WTC11 (cell line): ENCODE measurements at regions not wholly inside any gene's neighbourhood (a gene's known extent, or its start where the extent isn't known, plus 50 kb on each side); places are given as distances from the start of the nearest gene placed in this dataset.

Source experiments
- ATAC-seq: fragments of 200-7000 bp; cut with Tn5 transposase; 2 replicates; pipeline ENCODE4 v1.10.0; 2021; ENCODE audit warnings: mild to moderate bottlenecking, moderate library complexity
- CTCF ChIA-PET: fragments of 300-600 bp; sonication (Branson Sonifier 250); formaldehyde crosslinking; loops from one replicate; lab custom pipeline; 2021; ENCODE audit warnings: antibody characterized with exemption; lab: Charles Lee
- POLR2A ChIA-PET: fragments of 350-600 bp; sonication (Branson Sonifier 250); formaldehyde crosslinking; loops from one replicate; lab custom pipeline; 2021; ENCODE audit warnings: antibody characterized with exemption; lab: Charles Lee
- DNase-seq: peaks from one replicate; pipeline ENCODE4 v3.0.0; 2021; ENCODE audit warnings: low spot score
- H3K27ac Mint-ChIP-seq: 2 replicates; pipeline ENCODE4 v1.8.0; 2021; ENCODE audit warnings: mixed read lengths
- H3K27me3 Mint-ChIP-seq: 2 replicates; pipeline ENCODE4 v1.8.0; 2021; ENCODE audit warnings: low read depth, mild to moderate bottlenecking, moderate library complexity, mixed read lengths
- H3K36me3 Mint-ChIP-seq: 2 replicates; pipeline ENCODE4 v1.8.0; 2021; ENCODE audit warnings: mixed read lengths
- H3K4me1 Mint-ChIP-seq: 2 replicates; pipeline ENCODE4 v1.8.0; 2022; ENCODE audit warnings: mixed read lengths
- H3K4me3 Mint-ChIP-seq: 2 replicates; pipeline ENCODE4 v1.8.0; 2021; ENCODE audit warnings: mild to moderate bottlenecking, moderate library complexity, mixed read lengths
- H3K9me3 Mint-ChIP-seq: 2 replicates; pipeline ENCODE4 v1.8.0; 2021; ENCODE audit warnings: mixed read lengths
- CBFB ChIP-seq: sonication (generic); formaldehyde crosslinking; IDR thresholded peaks from 2 replicates; pipeline ENCODE4 v1.8.1; 2022; ENCODE audit warnings: mild to moderate bottlenecking, low read depth, missing genetic modification reagents
- ELF4 ChIP-seq: sonication (generic); formaldehyde crosslinking; IDR thresholded peaks from 2 replicates; pipeline ENCODE4 v1.8.1; 2022; ENCODE audit warnings: low read depth, mild to moderate bottlenecking, moderate library complexity, missing genetic modification reagents
- ETV6 ChIP-seq: sonication (generic); formaldehyde crosslinking; IDR thresholded peaks from 2 replicates; pipeline ENCODE4 v1.8.1; 2022; ENCODE audit warnings: mild to moderate bottlenecking, missing genetic modification reagents
- GTF2I ChIP-seq: fragments of 250-450 bp; sonication (Bioruptor Pico); conservative IDR thresholded peaks from 2 replicates; pipeline ENCODE4 v1.4.0; 2021; ENCODE audit warnings: mild to moderate bottlenecking
- HMGA2 ChIP-seq: fragments of 250-450 bp; sonication (Bioruptor Pico); IDR thresholded peaks from 2 replicates; pipeline ENCODE4 v1.4.0; 2021; ENCODE audit warnings: mild to moderate bottlenecking, moderate library complexity
- IRF2 ChIP-seq: sonication (generic); formaldehyde crosslinking; IDR thresholded peaks from 2 replicates; pipeline ENCODE4 v1.8.0; 2022; ENCODE audit warnings: low read depth, missing genetic modification reagents, borderline replicate concordance
- NFATC4 ChIP-seq: fragments of 250-450 bp; sonication (Bioruptor Pico); IDR thresholded peaks from 2 replicates; pipeline ENCODE4 v1.9.0; 2021; ENCODE audit warnings: mild to moderate bottlenecking
- NR1H2 ChIP-seq: sonication (generic); formaldehyde crosslinking; IDR thresholded peaks from 2 replicates; pipeline ENCODE4 v1.9.0; 2021; ENCODE audit warnings: mild to moderate bottlenecking, moderate library complexity, missing genetic modification reagents
- NR3C1 ChIP-seq: sonication (generic); formaldehyde crosslinking; conservative IDR thresholded peaks from 2 replicates; pipeline ENCODE4 v1.8.1; 2023; ENCODE audit warnings: low read depth, mild to moderate bottlenecking, missing genetic modification reagents
- RORB ChIP-seq: fragments of 250-450 bp; sonication (Bioruptor Pico); IDR thresholded peaks from 2 replicates; pipeline ENCODE4 v1.9.0; 2021; ENCODE audit warnings: mild to moderate bottlenecking
- TCF7 ChIP-seq: sonication (generic); formaldehyde crosslinking; IDR thresholded peaks from 2 replicates; pipeline ENCODE4 v1.8.0; 2022; ENCODE audit warnings: mild to moderate bottlenecking, low read depth, missing genetic modification reagents, moderate library complexity
- TEAD1 ChIP-seq: sonication (generic); formaldehyde crosslinking; IDR thresholded peaks from 2 replicates; pipeline ENCODE4 v1.8.0; 2022; ENCODE audit warnings: mild to moderate bottlenecking, missing genetic modification reagents
- TP53 ChIP-seq: sonication (generic); formaldehyde crosslinking; IDR thresholded peaks from 2 replicates; pipeline ENCODE4 v1.8.1; 2023; ENCODE audit warnings: mild to moderate bottlenecking, missing genetic modification reagents
- ZBTB43 ChIP-seq: sonication (generic); formaldehyde crosslinking; IDR thresholded peaks from 2 replicates; pipeline ENCODE4 v1.8.1; 2023; ENCODE audit warnings: mild to moderate bottlenecking, missing genetic modification reagents
- ZNF232 ChIP-seq: sonication (generic); formaldehyde crosslinking; IDR thresholded peaks from 2 replicates; pipeline ENCODE4 v1.8.0; 2022; ENCODE audit warnings: mild to moderate bottlenecking, missing genetic modification reagents
- ZNF671 ChIP-seq: fragments of 250-450 bp; sonication (Bioruptor Pico); IDR thresholded peaks from 2 replicates; pipeline ENCODE4 v1.8.0; 2021; ENCODE audit warnings: mild to moderate bottlenecking
- TF ChIP-seq, protein P1 (sequence below): sonication (generic); formaldehyde crosslinking; IDR thresholded peaks from 2 replicates; pipeline ENCODE4 v1.8.0; 2022; ENCODE audit warnings: mild to moderate bottlenecking, missing genetic modification reagents
- TF ChIP-seq, protein P2 (sequence below): fragments of 250-450 bp; sonication (Bioruptor Pico); IDR thresholded peaks from 2 replicates; pipeline ENCODE4 v1.9.0; 2021; ENCODE audit warnings: mild to moderate bottlenecking

- peak; percentile 61; the same call in 1 of the 2 replicates for TF ChIP-seq HMGA2 (CRISPR knock-in tag)
- no peak for TF ChIP-seq IRF2 (CRISPR knock-in tag)
- H3K4me3 Mint-ChIP-seq, result no peak overlapping the region
- ChIA-PET CTCF (no interaction called here), POLR2A (no interaction called here)
- DNase-seq, result no peak
- ATAC-seq, result no peak
- no peak overlapping the region for H3K27ac Mint-ChIP-seq
- no peaks in the 10 kb centered on the region for H3K27me3 Mint-ChIP-seq
- H3K9me3 Mint-ChIP-seq, result no peaks in the 10 kb centered on the region
- H3K4me1 Mint-ChIP-seq, result no peaks in the 10 kb centered on the region
- no peaks in the 10 kb centered on the region for H3K36me3 Mint-ChIP-seq
Measured at GRCh38 chr4:148550788-148551187, 108.6 kb upstream of the NR3C2 start.

GRCh38 chr4:148542922-148543623 is 100.9 kb upstream of the NR3C2 start:
- Mint-ChIP-seq H3K36me3 (no peaks in the 10 kb centered on the region), H3K4me1 (0 out of 2 replicates have a peak, but pooled peaks cover 2% of the 10 kb centered on the region), H3K4me3 (no peak overlapping the region), H3K27me3 (no peaks in the 10 kb centered on the region), H3K27ac (no peak overlapping the region), H3K9me3 (no peaks in the 10 kb centered on the region)
- ATAC-seq (no peak), DNase-seq (no peak)
- CTCF ChIA-PET, result no interaction called here
- no peak for TF ChIP-seq HMGA2 (CRISPR knock-in tag)
- no peak for TF ChIP-seq ELF4 (CRISPR knock-in tag)
- TF ChIP-seq ZNF232 (CRISPR knock-in tag), result no peak
- no peak for TF ChIP-seq ZBTB43
- TF ChIP-seq, protein P1, sequence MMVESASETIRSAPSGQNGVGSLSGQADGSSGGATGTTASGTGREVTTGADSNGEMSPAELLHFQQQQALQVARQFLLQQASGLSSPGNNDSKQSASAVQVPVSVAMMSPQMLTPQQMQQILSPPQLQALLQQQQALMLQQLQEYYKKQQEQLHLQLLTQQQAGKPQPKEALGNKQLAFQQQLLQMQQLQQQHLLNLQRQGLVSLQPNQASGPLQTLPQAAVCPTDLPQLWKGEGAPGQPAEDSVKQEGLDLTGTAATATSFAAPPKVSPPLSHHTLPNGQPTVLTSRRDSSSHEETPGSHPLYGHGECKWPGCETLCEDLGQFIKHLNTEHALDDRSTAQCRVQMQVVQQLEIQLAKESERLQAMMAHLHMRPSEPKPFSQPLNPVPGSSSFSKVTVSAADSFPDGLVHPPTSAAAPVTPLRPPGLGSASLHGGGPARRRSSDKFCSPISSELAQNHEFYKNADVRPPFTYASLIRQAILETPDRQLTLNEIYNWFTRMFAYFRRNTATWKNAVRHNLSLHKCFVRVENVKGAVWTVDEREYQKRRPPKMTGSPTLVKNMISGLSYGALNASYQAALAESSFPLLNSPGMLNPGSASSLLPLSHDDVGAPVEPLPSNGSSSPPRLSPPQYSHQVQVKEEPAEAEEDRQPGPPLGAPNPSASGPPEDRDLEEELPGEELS, result no peak
- no peak for TF ChIP-seq CBFB (CRISPR knock-in tag)
- TF ChIP-seq ETV6 (CRISPR knock-in tag), result no peak
- TF ChIP-seq RORB (CRISPR knock-in tag), result no peak
- TF ChIP-seq NR3C1 (CRISPR knock-in tag), result no peak
- no peak for TF ChIP-seq TCF7 (CRISPR knock-in tag)
- no peak for TF ChIP-seq ZNF671 (CRISPR knock-in tag)
- no peak for TF ChIP-seq TP53 (CRISPR knock-in tag)
- TF ChIP-seq NR1H2, result no peak
- no peak for TF ChIP-seq NFATC4 (CRISPR knock-in tag)
- no peak for TF ChIP-seq TEAD1 (CRISPR knock-in tag)
- no peak for TF ChIP-seq IRF2 (CRISPR knock-in tag)
- TF ChIP-seq, protein P2, sequence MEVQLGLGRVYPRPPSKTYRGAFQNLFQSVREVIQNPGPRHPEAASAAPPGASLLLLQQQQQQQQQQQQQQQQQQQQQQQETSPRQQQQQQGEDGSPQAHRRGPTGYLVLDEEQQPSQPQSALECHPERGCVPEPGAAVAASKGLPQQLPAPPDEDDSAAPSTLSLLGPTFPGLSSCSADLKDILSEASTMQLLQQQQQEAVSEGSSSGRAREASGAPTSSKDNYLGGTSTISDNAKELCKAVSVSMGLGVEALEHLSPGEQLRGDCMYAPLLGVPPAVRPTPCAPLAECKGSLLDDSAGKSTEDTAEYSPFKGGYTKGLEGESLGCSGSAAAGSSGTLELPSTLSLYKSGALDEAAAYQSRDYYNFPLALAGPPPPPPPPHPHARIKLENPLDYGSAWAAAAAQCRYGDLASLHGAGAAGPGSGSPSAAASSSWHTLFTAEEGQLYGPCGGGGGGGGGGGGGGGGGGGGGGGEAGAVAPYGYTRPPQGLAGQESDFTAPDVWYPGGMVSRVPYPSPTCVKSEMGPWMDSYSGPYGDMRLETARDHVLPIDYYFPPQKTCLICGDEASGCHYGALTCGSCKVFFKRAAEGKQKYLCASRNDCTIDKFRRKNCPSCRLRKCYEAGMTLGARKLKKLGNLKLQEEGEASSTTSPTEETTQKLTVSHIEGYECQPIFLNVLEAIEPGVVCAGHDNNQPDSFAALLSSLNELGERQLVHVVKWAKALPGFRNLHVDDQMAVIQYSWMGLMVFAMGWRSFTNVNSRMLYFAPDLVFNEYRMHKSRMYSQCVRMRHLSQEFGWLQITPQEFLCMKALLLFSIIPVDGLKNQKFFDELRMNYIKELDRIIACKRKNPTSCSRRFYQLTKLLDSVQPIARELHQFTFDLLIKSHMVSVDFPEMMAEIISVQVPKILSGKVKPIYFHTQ (CRISPR knock-in tag), result no peak
- TF ChIP-seq GTF2I, result no peak
- POLR2A ChIA-PET, result no interaction called here
